ENCODE measurements at regions not wholly inside any gene's neighbourhood (a gene's known extent, or its start where the extent isn't known, plus 50 kb on each side); places are given as distances from the start of the nearest gene placed in this dataset.

DNA sequence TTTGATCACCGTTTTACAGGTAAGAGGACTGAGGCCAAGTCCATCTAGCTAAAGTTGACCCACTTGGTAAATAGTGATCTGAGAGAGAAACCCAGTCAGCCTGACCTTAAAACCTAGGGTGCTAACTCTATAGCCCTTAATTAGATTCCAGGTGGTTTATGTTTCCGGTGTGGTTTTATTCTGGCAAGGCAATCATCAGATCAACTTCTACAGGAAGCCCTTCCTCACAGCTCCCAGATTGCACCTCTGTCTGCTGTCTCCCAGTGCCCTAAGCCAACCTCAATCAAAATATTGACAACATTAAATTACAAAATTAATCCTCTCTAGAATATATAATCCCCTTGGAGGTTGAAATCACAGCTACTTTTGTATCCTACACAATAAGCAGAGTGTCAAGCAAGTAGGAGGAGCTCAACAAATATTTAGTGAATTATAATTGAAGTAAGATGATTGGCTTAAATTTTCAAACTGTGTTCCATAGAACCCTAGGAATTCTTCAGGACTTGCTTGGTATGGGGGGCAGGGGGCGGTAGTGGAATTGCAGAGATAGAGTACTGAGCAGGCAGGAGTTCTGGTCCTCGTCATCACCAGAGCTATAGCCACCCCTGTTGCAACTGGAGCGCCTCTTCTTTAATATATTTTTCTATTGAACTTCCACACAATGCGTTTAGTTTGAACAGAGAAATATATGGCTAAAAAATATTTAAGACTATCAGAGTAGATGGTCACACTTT, 692.8 kb upstream of the LRRN3 start:
- Histone ChIP-seq H3K4me3 (ENCODE audit: low read depth, low read length) (no peak overlapping the region), H3K36me3 (ENCODE audit: control insufficient read depth in 2 of 2, insufficient read depth in 1 of 2, low read length in 2 of 2) (no peaks in the 10 kb centered on the region), H3K27ac (ENCODE audit: extremely low read depth, low read depth, low read length) (no peak overlapping the region), H3K9me3 (ENCODE audit: control insufficient read depth, insufficient read depth, low read depth, low read length) (no peaks in the 10 kb centered on the region), H3K4me1 (ENCODE audit: control insufficient read depth, insufficient read depth, low read length) (no peaks in the 10 kb centered on the region)
- POLR2A ChIA-PET = no interaction called here
- no peak for TF ChIP-seq ZSCAN23 (tag by site-specific recombination; IDR thresholded peaks at IDR 0.05)
- TF ChIP-seq ZNF776 (tag by site-specific recombination; IDR thresholded peaks at IDR 0.05; ENCODE audit: borderline replicate concordance) = no peak
- TF ChIP-seq, protein P1, sequence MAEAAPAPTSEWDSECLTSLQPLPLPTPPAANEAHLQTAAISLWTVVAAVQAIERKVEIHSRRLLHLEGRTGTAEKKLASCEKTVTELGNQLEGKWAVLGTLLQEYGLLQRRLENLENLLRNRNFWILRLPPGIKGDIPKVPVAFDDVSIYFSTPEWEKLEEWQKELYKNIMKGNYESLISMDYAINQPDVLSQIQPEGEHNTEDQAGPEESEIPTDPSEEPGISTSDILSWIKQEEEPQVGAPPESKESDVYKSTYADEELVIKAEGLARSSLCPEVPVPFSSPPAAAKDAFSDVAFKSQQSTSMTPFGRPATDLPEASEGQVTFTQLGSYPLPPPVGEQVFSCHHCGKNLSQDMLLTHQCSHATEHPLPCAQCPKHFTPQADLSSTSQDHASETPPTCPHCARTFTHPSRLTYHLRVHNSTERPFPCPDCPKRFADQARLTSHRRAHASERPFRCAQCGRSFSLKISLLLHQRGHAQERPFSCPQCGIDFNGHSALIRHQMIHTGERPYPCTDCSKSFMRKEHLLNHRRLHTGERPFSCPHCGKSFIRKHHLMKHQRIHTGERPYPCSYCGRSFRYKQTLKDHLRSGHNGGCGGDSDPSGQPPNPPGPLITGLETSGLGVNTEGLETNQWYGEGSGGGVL (tag by site-specific recombination; IDR thresholded peaks at IDR 0.05) = no peak
- TF ChIP-seq ZNF529 (tag by site-specific recombination; IDR thresholded peaks at IDR 0.05; ENCODE audit: insufficient replicate concordance) = no peak
- TF ChIP-seq ZNF658 (tag by site-specific recombination; IDR thresholded peaks at IDR 0.05) = no peak
- no peak for TF ChIP-seq ZNF664 (tag by site-specific recombination; IDR thresholded peaks at IDR 0.05)
- TF ChIP-seq ZNF24 (tag by site-specific recombination; IDR thresholded peaks at IDR 0.05) = no peak
- CTCF ChIA-PET = no interaction called here

DNA sequence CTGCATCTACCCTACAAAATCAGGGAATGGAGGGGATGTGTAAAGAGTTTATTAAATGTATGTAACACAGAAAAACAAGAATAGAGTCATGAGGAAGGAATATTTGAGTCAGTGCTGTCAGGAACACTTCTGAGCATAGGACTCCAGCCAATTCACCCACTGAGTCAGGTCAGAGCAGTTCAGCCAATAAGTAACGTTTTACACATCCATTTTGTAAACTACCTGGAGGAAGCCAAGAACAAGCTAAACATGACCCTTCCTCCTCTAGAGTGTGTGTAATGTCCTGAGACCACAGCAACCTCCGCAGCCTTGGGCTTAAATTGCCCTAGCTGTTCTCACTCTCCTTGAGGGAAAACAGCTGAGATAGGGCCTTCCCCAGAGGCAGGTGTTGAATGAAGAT, 691.5 kb upstream of the LRRN3 start:
- TF ChIP-seq BCL11A (tag by site-specific recombination; IDR thresholded peaks at IDR 0.05; ENCODE audit: low read depth) (no peak), KLF10 (tag by site-specific recombination; IDR thresholded peaks at IDR 0.05) (no peak), ZSCAN16 (tag by site-specific recombination; IDR thresholded peaks at IDR 0.05) (no peak), OSR2 (tag by site-specific recombination; IDR thresholded peaks at IDR 0.05) (no peak)
- TF ChIP-seq, protein P2, sequence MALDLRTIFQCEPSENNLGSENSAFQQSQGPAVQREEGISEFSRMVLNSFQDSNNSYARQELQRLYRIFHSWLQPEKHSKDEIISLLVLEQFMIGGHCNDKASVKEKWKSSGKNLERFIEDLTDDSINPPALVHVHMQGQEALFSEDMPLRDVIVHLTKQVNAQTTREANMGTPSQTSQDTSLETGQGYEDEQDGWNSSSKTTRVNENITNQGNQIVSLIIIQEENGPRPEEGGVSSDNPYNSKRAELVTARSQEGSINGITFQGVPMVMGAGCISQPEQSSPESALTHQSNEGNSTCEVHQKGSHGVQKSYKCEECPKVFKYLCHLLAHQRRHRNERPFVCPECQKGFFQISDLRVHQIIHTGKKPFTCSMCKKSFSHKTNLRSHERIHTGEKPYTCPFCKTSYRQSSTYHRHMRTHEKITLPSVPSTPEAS (tag by site-specific recombination; IDR thresholded peaks at IDR 0.05) = no peak
- Histone ChIP-seq H3K36me3 (ENCODE audit: control insufficient read depth in 2 of 2, insufficient read depth in 1 of 2, low read length in 2 of 2) (no peaks in the 10 kb centered on the region), H3K4me1 (ENCODE audit: control insufficient read depth, insufficient read depth, low read length) (no peaks in the 10 kb centered on the region), H3K27ac (ENCODE audit: extremely low read depth, low read depth, low read length) (no peak overlapping the region), H3K9me3 (ENCODE audit: control insufficient read depth, insufficient read depth, low read depth, low read length) (no peaks in the 10 kb centered on the region), H3K4me3 (ENCODE audit: low read depth, low read length) (no peak overlapping the region)
- ChIA-PET POLR2A (no interaction called here), CTCF (no interaction called here)

DNA sequence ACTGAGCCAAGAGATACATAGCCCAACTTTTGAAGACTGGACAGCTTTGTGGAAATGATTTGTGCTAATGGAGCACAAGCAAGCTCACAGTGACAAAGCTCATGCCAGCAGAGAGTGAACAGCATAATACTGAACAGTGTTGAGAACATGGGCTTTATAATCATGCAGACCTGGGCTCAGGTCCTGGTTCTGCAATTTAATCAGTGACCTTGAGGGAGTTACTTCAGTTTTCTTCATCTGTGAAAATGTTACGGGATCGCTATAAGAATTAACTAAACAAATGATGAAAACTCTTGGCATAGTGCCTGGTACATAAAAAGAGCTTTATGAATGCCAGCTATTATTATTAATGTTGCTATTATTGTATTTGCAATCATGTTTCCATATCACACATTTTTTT, 690.5 kb upstream of the LRRN3 start:
- Histone ChIP-seq H3K4me1 (ENCODE audit: control insufficient read depth, insufficient read depth, low read length) (no peaks in the 10 kb centered on the region), H3K4me3 (ENCODE audit: low read depth, low read length) (no peak overlapping the region), H3K36me3 (ENCODE audit: control insufficient read depth in 2 of 2, insufficient read depth in 1 of 2, low read length in 2 of 2) (no peaks in the 10 kb centered on the region), H3K9me3 (ENCODE audit: control insufficient read depth, insufficient read depth, low read depth, low read length) (no peaks in the 10 kb centered on the region), H3K27ac (ENCODE audit: extremely low read depth, low read depth, low read length) (no peak overlapping the region)
- POLR2A ChIA-PET = no interaction called here
- CTCF ChIA-PET = no interaction called here
- TF ChIP-seq ZNF654 (tag by site-specific recombination; IDR thresholded peaks at IDR 0.05; ENCODE audit: low read depth) = no peak
- TF ChIP-seq ZNF132 (tag by site-specific recombination; IDR thresholded peaks at IDR 0.05; ENCODE audit: borderline replicate concordance) = no peak
- no peak for TF ChIP-seq ZNF138 (tag by site-specific recombination; IDR thresholded peaks at IDR 0.05; ENCODE audit: borderline replicate concordance)
- TF ChIP-seq ZSCAN16 (tag by site-specific recombination; IDR thresholded peaks at IDR 0.05) = no peak
- TF ChIP-seq, protein P3, sequence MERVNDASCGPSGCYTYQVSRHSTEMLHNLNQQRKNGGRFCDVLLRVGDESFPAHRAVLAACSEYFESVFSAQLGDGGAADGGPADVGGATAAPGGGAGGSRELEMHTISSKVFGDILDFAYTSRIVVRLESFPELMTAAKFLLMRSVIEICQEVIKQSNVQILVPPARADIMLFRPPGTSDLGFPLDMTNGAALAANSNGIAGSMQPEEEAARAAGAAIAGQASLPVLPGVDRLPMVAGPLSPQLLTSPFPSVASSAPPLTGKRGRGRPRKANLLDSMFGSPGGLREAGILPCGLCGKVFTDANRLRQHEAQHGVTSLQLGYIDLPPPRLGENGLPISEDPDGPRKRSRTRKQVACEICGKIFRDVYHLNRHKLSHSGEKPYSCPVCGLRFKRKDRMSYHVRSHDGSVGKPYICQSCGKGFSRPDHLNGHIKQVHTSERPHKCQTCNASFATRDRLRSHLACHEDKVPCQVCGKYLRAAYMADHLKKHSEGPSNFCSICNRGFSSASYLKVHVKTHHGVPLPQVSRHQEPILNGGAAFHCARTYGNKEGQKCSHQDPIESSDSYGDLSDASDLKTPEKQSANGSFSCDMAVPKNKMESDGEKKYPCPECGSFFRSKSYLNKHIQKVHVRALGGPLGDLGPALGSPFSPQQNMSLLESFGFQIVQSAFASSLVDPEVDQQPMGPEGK (tag by site-specific recombination; IDR thresholded peaks at IDR 0.05) = no peak
- TF ChIP-seq, protein P4, sequence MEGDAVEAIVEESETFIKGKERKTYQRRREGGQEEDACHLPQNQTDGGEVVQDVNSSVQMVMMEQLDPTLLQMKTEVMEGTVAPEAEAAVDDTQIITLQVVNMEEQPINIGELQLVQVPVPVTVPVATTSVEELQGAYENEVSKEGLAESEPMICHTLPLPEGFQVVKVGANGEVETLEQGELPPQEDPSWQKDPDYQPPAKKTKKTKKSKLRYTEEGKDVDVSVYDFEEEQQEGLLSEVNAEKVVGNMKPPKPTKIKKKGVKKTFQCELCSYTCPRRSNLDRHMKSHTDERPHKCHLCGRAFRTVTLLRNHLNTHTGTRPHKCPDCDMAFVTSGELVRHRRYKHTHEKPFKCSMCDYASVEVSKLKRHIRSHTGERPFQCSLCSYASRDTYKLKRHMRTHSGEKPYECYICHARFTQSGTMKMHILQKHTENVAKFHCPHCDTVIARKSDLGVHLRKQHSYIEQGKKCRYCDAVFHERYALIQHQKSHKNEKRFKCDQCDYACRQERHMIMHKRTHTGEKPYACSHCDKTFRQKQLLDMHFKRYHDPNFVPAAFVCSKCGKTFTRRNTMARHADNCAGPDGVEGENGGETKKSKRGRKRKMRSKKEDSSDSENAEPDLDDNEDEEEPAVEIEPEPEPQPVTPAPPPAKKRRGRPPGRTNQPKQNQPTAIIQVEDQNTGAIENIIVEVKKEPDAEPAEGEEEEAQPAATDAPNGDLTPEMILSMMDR (tag by site-specific recombination; IDR thresholded peaks at IDR 0.05) = no peak
- no peak for TF ChIP-seq ZNF350 (tag by site-specific recombination; IDR thresholded peaks at IDR 0.05)
- TF ChIP-seq ZFP3 (tag by site-specific recombination; IDR thresholded peaks at IDR 0.05; ENCODE audit: low read depth) = no peak
- no peak for TF ChIP-seq ZNF785 (tag by site-specific recombination; IDR thresholded peaks at IDR 0.05)
- TF ChIP-seq, protein P5, sequence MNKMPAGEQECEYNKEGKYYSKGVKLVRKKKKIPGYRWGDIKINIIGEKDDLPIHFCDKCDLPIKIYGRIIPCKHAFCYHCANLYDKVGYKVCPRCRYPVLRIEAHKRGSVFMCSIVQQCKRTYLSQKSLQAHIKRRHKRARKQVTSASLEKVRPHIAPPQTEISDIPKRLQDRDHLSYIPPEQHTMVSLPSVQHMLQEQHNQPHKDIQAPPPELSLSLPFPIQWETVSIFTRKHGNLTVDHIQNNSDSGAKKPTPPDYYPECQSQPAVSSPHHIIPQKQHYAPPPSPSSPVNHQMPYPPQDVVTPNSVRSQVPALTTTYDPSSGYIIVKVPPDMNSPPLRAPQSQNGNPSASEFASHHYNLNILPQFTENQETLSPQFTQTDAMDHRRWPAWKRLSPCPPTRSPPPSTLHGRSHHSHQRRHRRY (tag by site-specific recombination; IDR thresholded peaks at IDR 0.05) = no peak
- TF ChIP-seq ZNF777 (tag by site-specific recombination; IDR thresholded peaks at IDR 0.05; ENCODE audit: borderline replicate concordance) = no peak
- TF ChIP-seq ZNF544 (tag by site-specific recombination; IDR thresholded peaks at IDR 0.05) = no peak
- no peak for TF ChIP-seq ZNF239 (tag by site-specific recombination; IDR thresholded peaks at IDR 0.05)
